NCI-H510A treated with DMSO at 0.1 percent for 48 hours (cell line): ENCODE measurements at regions not wholly inside any gene's neighbourhood (a gene's known extent, or its start where the extent isn't known, plus 50 kb on each side); places are given as distances from the start of the nearest gene placed in this dataset.
"Not testable (repeated sequence)": the region's sequence is repeated elsewhere in the genome, so short reads cannot be mapped to it uniquely, and the experiment has no call there.

Experiments used
- DNase-seq: peaks from one replicate; lab custom pipeline; 2025; lab: John Stamatoyannopoulos, UW

- DNase-seq, result no peak
Observed at GRCh38 chr3:94331831-94332230, 269.0 kb downstream of the NSUN3 start.

- peak; percentile 29 for DNase-seq
Observed at GRCh38 chr3:94336046-94336753, 273.3 kb downstream of the NSUN3 start.

- no peak for DNase-seq
Observed at GRCh38 chr3:94345101-94345500, 282.2 kb downstream of the NSUN3 start.

GRCh38 chr3:94349310-94349878 lies 286.5 kb downstream of the NSUN3 start:
- no peak for DNase-seq

DNA sequence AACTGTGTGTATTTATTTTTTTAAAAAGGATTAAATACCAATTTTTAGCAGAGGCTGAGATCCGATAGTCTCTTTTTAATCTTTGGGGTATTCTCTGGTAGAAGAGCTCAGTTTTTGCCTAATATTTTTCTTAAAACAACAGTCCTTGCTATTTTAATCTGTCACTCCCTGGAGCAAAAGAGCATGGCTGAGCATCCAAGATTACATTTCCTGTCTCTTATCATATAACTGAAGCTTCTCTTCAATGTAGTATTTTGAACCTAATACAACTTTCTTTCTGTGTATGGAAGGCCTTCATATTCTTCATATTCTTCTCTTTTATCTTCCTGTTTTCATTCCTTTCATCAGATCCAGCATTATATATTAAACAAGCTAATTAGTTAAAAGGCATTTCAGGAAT lies 293.7 kb downstream of the NSUN3 start:
- DNase-seq, result no peak

- DNase-seq, result no peak
Observed at GRCh38 chr3:94359996-94360395, 297.1 kb downstream of the NSUN3 start.

- no peak for DNase-seq
Observed at GRCh38 chr3:94360987-94361386, 298.1 kb downstream of the NSUN3 start.

DNA sequence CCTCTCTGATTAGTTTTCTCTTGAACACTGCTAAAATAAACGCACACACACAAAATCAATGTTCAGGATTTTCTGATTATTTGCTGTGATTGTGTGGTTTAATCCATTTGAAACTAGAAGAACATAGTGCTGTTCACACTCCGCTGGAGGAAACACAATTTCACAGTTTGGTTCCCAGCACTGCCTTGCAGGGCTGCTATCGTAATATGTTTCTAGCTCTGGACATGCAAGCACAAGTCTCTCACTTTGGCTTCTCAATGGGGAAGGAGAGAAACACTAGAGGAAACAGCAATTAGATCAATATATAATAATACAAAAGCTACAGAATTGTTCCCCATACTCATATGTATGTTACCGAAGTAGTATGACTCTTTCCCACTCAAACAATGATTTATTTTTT lies 299.5 kb downstream of the NSUN3 start:
- DNase-seq, result no peak

DNA sequence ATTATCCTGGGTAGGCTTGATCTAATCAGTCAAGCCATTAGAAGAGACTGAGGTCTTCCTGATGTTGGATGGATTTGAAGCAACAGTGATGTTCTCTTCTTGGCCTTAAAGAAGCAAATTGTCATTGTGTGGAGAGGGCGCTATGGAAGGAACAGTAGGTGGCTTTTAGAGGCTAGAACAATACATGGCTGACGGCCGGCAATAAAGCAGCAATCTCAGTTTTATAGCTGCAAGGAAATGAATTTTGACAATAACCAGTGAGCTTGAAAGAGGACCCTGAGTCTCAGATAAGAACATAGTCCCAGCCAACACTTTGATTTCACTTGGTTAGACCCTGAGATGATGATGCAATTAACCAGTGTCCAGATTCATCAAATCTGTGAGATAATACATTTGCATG lies 302.1 kb downstream of the NSUN3 start:
- no peak for DNase-seq

GRCh38 chr3:94372026-94372425 lies 309.2 kb downstream of the NSUN3 start:
- no peak for DNase-seq

DNA sequence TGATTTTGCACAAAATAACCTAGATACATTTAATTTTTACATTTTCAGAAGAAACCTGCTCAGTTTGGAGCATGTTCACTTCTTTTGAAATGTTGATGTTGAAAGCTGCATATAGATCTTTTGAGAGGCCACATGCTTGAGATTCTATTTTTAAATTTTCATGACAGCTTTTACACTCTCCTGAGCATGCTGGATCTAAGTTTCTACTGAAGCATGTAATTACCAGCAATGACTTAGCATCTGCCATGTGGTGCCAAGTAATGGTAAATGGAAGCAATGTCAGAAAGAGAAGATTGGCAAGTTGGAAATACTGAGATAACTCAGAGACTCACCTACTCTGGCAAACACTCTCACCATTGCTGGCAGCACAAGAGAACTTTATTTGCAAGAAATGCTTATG lies 310.6 kb downstream of the NSUN3 start:
- no peak for DNase-seq

GRCh38 chr3:94374439-94375161 lies 311.7 kb downstream of the NSUN3 start:
- no peak for DNase-seq

DNA sequence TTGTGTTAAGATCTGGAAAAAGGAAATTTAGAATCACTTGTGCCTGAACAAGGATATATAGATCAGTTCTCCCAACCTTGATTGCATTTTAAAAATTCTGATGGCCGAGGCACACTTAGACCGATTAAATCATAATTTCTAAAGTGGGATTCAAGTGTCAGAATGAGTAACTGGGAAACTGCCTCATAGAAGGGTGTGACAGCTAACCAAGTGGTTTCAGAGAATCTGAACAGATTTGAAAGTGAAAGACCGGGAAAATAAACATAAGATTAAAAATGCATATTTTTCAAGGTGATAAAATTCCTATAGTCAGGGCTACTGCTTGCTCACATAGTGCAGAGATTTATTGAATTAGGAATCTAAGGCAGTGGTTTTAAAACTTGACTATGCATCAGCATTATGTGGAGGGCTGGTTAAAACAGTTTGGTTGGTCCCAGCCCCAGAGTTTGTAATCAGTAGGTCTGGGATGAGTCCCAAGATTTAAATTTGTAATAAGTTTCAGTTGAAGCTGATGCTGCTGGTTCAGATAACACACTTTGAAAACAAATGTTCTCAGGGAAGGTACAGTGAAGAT lies 314.3 kb downstream of the NSUN3 start:
- DNase-seq, result not testable (repeated sequence)

DNA sequence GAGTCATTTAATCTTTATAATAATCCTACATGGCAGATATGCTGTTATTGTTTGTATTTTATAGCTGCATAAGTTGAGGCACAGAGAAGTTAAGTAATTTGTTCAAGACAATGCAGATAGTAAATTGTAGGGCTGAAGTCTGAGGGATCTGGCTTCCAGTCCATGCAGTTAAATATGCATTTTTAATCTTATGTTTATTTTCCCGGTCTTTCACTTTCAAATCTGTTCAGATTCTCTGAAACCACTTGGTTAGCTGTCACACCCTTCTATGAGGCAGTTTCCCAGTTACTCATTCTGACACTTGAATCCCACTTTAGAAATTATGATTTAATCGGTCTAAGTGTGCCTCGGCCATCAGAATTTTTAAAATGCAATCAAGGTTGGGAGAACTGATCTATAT lies 315.0 kb downstream of the NSUN3 start:
- not testable (repeated sequence) for DNase-seq

GRCh38 chr3:94378322-94378721 lies 315.5 kb downstream of the NSUN3 start:
- DNase-seq, result no peak

DNA sequence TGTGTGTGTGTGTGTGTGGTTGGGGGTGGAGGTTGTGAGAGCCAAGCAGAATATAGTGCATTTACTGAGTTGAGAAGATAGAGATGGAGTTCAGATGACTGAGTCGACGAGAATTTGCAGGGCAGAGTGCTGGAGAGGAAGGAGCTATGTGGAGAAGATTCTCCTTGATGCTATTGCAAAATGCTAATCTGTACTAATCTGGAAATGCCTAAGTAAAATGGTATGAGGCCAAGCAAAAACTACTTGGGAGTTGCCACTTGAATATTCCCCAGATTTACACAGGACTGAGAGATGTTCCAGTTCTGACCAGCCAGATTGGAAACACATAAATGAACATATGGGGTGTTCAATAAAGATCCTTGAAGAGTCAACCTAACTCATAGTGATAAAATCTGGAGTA lies 316.4 kb downstream of the NSUN3 start:
- no peak for DNase-seq

- no peak for DNase-seq
Observed at GRCh38 chr3:94394885-94395284, 332.0 kb downstream of the NSUN3 start.

- no peak for DNase-seq
Observed at GRCh38 chr3:94395851-94396250, 333.0 kb downstream of the NSUN3 start.

- DNase-seq, result no peak
Observed at GRCh38 chr3:94398036-94398435, 335.2 kb downstream of the NSUN3 start.

DNA sequence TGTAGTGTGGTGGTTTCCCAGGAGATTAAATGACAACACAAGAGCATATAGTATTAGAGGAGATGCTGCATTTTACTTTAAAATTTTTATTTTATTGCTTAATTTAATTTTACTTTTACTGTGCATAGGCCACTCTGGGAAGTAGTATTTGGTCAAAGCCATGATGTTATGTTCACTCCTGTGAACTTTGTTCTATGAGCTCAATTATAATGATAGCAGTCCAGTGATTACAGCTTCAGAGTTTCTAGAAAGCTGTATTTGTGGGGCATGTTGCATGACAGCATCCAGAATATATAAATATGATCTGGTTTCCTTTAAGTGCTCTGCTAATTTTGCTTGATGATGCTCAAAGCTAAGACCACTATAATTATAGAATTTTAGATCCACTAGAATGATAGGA lies 338.6 kb downstream of the NSUN3 start:
- DNase-seq, result no peak

- no peak for DNase-seq
Observed at GRCh38 chr3:94402126-94402525, 339.3 kb downstream of the NSUN3 start.

- no peak for DNase-seq
Observed at GRCh38 chr3:94405258-94406035, 342.6 kb downstream of the NSUN3 start.
